Fibroblast of skin of back (primary cell): ENCODE measurements at regions not wholly inside any gene's neighbourhood (a gene's known extent, or its start where the extent isn't known, plus 50 kb on each side); places are given as distances from the start of the nearest gene placed in this dataset.

Experiments used
- DNase-seq: peaks from one replicate; pipeline ENCODE4 v3.0.0-alpha.2; 2013

DNA sequence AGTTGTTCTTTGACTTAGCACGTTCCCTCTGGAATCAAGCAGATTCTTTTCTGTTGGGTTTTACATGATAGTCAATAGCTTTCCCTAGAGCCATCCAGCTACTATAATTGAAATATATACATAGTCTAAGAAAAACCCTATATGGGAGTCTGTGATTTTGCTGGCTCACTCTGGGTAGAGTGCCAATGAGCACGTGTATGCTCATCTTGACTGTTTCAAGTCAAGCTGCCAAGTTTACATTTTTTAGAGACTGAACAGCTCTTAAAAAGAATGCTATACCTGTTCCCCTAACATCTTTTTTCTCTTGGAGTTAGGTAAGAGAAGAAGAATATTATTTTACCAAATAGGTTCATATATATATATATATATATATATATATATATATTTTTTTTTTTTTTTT is 182.8 kb upstream of the NRIP1 start:
- DNase-seq: no peak

DNA sequence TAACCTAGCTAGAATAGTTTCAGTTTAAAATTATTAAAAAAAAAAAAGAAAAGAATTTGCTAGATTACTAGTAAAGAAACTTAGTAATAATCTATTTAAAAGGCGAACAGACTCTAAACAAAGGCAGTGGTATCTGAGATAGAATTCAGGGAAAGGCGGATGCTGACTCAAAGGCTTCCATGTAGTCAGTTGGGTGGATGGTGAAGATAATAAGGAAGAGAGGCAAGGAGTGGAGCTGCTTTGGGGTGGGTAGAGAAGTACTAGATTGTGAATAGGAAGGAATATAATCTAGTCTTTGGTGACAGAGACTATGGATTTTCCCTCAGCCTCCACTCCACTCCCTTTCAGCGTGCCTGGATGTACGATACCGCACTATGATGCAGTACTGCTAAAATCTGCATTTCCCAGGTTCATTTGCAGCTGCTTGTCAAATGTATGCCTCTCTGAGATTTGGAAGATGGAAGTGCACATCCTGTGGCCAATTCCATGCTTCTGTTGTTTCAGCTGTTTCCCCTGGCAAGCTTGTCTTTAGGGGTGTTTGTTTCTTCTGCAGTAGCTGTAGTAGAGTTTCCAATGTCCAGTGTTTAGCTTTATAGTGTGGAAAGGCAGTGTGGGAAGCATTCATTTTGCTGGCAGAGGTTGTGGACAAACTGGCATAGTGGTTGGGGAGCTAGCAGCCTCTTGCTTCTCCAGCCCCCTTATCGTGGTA is 184.6 kb upstream of the NRIP1 start:
- DNase-seq: no peak

- DNase-seq: peak; percentile 18
These were observed 185.6 kb upstream of the NRIP1 start for GRCh38 chr21:15250384-15250783.

DNA sequence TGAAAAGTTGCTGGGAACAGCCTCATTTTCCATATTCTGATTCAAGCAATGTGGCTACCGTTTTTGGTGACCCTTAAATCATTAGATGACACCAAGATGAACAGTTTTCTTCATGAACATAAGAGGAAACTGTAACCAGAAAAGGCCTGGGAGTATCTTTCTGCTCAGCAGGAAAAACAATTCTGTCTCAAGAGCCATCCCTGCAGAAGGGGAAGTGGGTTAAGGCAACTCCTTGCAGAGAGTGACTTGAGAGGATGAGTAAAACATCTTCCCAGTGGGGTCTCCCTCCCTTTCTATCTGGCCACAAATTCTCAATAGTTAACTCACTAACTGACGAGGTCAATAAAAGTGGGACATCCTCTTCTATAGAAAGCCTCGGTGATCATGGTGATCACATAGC is 187.6 kb upstream of the NRIP1 start:
- DNase-seq: no peak

GRCh38 chr21:15254111-15254510 is 189.3 kb upstream of the NRIP1 start:
- no peak for DNase-seq

DNA sequence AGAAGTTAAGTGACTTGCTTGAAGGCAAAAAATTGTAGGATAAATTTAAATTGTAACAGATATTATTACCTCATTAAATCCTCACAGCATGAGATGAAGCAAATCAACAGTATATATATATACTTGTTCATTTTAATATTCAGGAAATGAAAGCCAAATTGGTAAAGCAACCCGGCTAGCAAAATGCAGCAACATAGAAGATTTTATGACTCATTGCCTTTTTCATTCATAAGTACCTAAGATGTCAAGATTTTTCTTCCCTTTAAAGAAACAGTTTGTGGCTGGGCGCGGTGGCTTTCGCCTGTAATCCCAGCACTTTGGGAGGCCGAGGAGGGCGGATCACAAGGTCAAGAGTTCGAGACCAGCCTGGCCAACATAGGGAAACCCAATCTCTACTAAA is 190.5 kb upstream of the NRIP1 start:
- DNase-seq: no peak

GRCh38 chr21:15255763-15256162 is 191.0 kb upstream of the NRIP1 start:
- no peak for DNase-seq

- no peak for DNase-seq
These were observed 192.2 kb upstream of the NRIP1 start for GRCh38 chr21:15256996-15257395.

- DNase-seq: no peak
These were observed 192.8 kb upstream of the NRIP1 start for GRCh38 chr21:15257646-15258045.

DNA sequence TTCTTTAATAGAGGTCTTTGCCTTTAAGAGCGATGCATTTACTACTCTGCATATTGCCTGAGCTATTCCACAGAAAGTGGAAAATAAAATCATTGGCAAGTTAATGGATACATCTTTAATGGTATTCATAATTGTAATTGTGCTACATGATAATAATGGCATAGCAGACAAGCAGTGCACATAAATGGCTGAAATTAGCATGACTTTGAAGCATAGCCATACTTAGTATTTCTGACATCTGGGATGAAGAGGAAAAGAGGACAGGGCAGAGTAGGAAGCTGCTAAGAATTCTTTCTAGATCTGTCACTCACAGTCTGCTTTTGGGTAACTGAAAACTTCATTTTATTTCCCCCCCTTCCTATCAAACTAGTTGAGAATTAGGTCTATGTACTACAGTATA is 195.0 kb upstream of the NRIP1 start:
- no peak for DNase-seq

DNA sequence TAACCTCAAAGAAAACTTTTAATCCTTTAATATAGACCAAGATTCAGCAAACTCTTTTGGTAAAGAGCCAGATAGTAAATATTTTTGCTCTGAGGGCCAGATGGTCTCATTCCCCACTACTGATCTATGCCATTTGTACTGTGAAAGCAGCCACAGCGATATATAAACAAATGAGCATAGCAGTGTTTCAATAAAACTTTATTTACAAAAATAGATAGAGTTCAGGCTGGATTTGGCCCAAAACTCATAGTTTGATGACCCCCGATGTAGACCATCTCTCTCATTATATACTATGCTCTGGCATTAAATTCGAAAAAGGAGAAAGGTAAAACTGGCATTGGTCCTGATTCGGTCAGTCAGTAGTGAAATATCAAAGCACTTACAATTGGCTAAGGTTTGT is 195.8 kb upstream of the NRIP1 start:
- no peak for DNase-seq

- no peak for DNase-seq
These were observed 199.4 kb upstream of the NRIP1 start for GRCh38 chr21:15264084-15264665.

- no peak for DNase-seq
These were observed 207.4 kb upstream of the NRIP1 start for GRCh38 chr21:15272171-15272570.

- DNase-seq: no peak
These were observed 207.8 kb upstream of the NRIP1 start for GRCh38 chr21:15272591-15272990.

DNA sequence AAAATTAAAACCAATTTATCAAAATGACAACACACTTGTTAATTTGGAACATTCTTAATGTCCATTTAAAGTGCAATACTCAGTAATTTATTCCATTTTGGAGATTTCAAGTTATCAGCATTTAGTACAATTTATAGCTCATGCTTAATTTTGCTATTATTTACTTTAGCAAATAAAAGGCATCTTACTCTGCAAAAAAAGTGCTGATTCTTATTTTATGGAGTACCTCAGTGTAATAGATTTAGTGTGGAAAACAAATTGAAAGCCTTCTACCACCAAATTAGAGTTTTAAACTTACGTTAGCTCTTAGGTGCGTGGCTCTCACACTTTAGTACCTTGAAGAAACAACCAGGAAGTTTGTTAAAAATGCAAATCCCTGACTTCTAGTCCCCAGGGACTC is 208.4 kb upstream of the NRIP1 start:
- DNase-seq: no peak

- no peak for DNase-seq
These were observed 210.1 kb upstream of the NRIP1 start for GRCh38 chr21:15274701-15275485.

DNA sequence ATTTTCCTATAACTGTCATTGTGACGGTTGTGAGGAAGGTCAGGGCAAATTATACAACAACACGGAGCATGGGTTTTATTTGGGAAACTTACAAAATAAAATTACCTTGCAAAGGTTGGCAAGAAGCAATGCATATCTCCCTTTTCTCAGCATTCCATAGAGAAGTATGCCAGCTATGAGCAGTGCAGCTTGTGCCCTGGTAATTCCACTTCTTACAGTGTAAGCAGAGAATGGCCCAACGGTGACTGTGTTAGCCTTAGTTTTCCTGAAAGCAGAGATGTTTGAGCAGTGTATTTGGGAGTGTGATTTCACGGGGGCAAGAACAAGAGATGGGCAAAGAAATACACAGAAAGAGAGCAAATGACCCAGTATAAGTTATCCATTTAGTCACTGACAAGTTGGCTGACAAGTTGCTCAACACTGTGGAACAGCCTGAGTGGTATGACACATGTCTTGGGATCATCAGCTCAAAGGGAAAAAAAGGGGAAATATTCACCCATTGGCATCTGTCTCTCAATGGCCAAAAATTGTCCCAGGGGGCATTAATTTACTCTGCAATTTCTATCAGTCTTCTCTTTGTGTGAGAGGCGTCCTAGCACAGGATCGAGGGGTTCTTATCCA is 210.9 kb upstream of the NRIP1 start:
- DNase-seq: no peak

- no peak for DNase-seq
These were observed 211.4 kb upstream of the NRIP1 start for GRCh38 chr21:15276243-15276642.

- no peak for DNase-seq
These were observed 212.7 kb upstream of the NRIP1 start for GRCh38 chr21:15277466-15277865.

- DNase-seq: no peak
These were observed 213.5 kb upstream of the NRIP1 start for GRCh38 chr21:15278279-15278678.

DNA sequence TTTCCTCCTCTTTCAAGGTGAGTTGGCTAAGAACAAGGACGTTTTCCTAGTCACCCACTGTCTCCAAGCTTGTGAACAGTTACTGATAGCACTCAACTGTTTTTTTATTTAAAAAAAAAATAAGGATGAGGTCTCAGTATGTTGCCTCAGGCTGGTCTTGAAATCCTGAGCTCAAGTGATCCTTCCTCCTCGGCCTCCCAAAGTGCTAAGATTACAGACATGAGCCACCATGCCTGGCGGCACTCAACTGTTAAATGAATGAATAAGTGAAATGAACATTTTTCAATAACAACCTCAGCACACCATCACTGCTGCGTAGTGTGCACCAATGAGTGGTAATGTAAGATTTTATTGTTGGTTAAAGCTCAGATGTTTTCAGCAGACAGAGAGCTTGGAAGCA is 214.1 kb upstream of the NRIP1 start:
- DNase-seq: no peak

- DNase-seq: peak; percentile 21
These were observed 214.7 kb upstream of the NRIP1 start for GRCh38 chr21:15279482-15279881.

DNA sequence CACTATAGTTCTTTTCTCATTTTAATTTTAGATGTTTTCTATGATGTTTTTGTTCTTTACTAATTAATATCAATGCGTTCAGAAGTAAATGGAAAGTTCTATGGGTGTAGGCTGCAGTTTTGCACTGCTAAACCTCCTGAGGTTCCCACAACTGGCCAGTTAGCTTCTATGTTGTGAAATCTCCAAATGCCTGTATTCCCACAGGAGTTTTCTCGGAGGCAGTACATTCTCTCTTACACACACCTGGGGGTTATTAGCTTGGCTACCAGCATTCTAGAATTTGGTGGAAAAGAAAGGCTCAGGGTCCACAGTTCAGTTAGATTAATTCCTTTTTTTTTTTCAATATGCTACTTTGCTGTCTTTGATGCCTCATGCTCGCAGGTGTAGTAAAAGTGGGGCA is 216.9 kb upstream of the NRIP1 start:
- no peak for DNase-seq

GRCh38 chr21:15282665-15283064 is 217.9 kb upstream of the NRIP1 start:
- DNase-seq: no peak
